GM21529 (cell line): ENCODE measurements at regions not wholly inside any gene's neighbourhood (a gene's known extent, or its start where the extent isn't known, plus 50 kb on each side); places are given as distances from the start of the nearest gene placed in this dataset.
"Not testable (repeated sequence)": the region's sequence is repeated elsewhere in the genome, so short reads cannot be mapped to it uniquely, and the experiment has no call there.

Experiments
- ATAC-seq: cut with Tn5 transposase; IDR thresholded peaks from one replicate; pipeline ENCODE4 v1.9.1; 2021; ENCODE audit not compliant: unreplicated experiment

- no peak for ATAC-seq
These were observed 423.7 kb downstream of the BRD1 start for GRCh38 chr22:49404020-49404419.

- no peak for ATAC-seq
These were observed 424.6 kb downstream of the BRD1 start for GRCh38 chr22:49403102-49403501.

- ATAC-seq = no peak
These were observed 425.5 kb downstream of the BRD1 start for GRCh38 chr22:49402169-49402568.

- no peak for ATAC-seq
These were observed 426.6 kb downstream of the BRD1 start for GRCh38 chr22:49400941-49401598.

- no peak for ATAC-seq
These were observed 427.3 kb downstream of the BRD1 start for GRCh38 chr22:49400136-49400940.

GRCh38 chr22:49398646-49399045 lies 429.0 kb downstream of the BRD1 start:
- ATAC-seq = no peak

- no peak for ATAC-seq
These were observed 429.6 kb downstream of the BRD1 start for GRCh38 chr22:49398115-49398514.

- ATAC-seq = no peak
These were observed 430.9 kb downstream of the BRD1 start for GRCh38 chr22:49396817-49397216.

GRCh38 chr22:49395617-49396016 lies 432.1 kb downstream of the BRD1 start:
- no peak for ATAC-seq

- not testable (repeated sequence) for ATAC-seq
These were observed 432.6 kb downstream of the BRD1 start for GRCh38 chr22:49395062-49395461.

- ATAC-seq = no peak
These were observed 433.4 kb downstream of the BRD1 start for GRCh38 chr22:49394116-49394785.

- no peak for ATAC-seq
These were observed 434.1 kb downstream of the BRD1 start for GRCh38 chr22:49393526-49393925.

GRCh38 chr22:49392841-49393510 lies 434.7 kb downstream of the BRD1 start:
- no peak for ATAC-seq

- no peak for ATAC-seq
These were observed 435.4 kb downstream of the BRD1 start for GRCh38 chr22:49392247-49392646.

- ATAC-seq = no peak
These were observed 436.2 kb downstream of the BRD1 start for GRCh38 chr22:49391436-49391835.

- no peak for ATAC-seq
These were observed 436.7 kb downstream of the BRD1 start for GRCh38 chr22:49390954-49391353.

- not testable (repeated sequence) for ATAC-seq
These were observed 443.8 kb downstream of the BRD1 start for GRCh38 chr22:49383909-49384308.

GRCh38 chr22:49382451-49382735 lies 445.3 kb downstream of the BRD1 start:
- ATAC-seq = no peak

GRCh38 chr22:49381595-49382450 lies 445.9 kb downstream of the BRD1 start:
- ATAC-seq = no peak

GRCh38 chr22:49380828-49381114 lies 446.9 kb downstream of the BRD1 start:
- no peak for ATAC-seq
